Osteoblast (primary cell): ENCODE measurements at regions not wholly inside any gene's neighbourhood (a gene's known extent, or its start where the extent isn't known, plus 50 kb on each side); places are given as distances from the start of the nearest gene placed in this dataset.

Experiments used
- DNase-seq: peaks from one replicate; pipeline ENCODE4 v3.0.0; 2011; ENCODE audit warnings: low spot score, mixed read lengths; ENCODE audit not compliant: insufficient read length; ENCODE audit errors: missing footprints
- H2AFZ ChIP-seq: 2 replicates; pipeline ENCODE4 v1.6.0; 2011; ENCODE audit warnings: mild to moderate bottlenecking, low read length
- H3K27ac ChIP-seq: 2 replicates; pipeline ENCODE4 v1.5.1; 2011; ENCODE audit warnings: mild to moderate bottlenecking, low read depth, low read length, moderate library complexity
- H3K27me3 ChIP-seq: 2 replicates; pipeline ENCODE4 v1.6.0; 2012; ENCODE audit warnings: mild to moderate bottlenecking, control low read depth, inconsistent platforms, low read length, moderate library complexity; ENCODE audit not compliant: insufficient read depth
- H3K36me3 ChIP-seq: 2 replicates; pipeline ENCODE4 v1.5.1; 2011; ENCODE audit warnings: mild to moderate bottlenecking, low read length, control low read depth, moderate library complexity; ENCODE audit not compliant: insufficient read depth
- H3K4me1 ChIP-seq: 2 replicates; pipeline ENCODE4 v1.5.1; 2011; ENCODE audit warnings: mild to moderate bottlenecking, low read length, control low read depth, moderate library complexity; ENCODE audit not compliant: insufficient read depth
- H3K4me2 ChIP-seq: 2 replicates; pipeline ENCODE4 v1.6.0; 2011; ENCODE audit warnings: mild to moderate bottlenecking, low read length; ENCODE audit not compliant: insufficient read depth
- H3K4me3 ChIP-seq: fragments of 200-600 bp; sonication (generic); 3 replicates; pipeline ENCODE4 v1.5.1; 2012; ENCODE audit warnings: mild to moderate bottlenecking, low read length, inconsistent platforms; ENCODE audit not compliant: insufficient read depth
- H3K79me2 ChIP-seq: 2 replicates; pipeline ENCODE4 v1.6.0; 2012; ENCODE audit warnings: mild to moderate bottlenecking, low read length, control low read depth, inconsistent platforms; ENCODE audit not compliant: insufficient read depth
- H3K9me3 ChIP-seq: 2 replicates; pipeline ENCODE4 v1.5.1; 2011; ENCODE audit warnings: low read depth, low read length, control low read depth
- H4K20me1 ChIP-seq: 2 replicates; pipeline ENCODE4 v1.6.0; 2012; ENCODE audit warnings: mild to moderate bottlenecking, low read length, control low read depth; ENCODE audit not compliant: insufficient read depth
- TF ChIP-seq, protein P1 (sequence below): IDR thresholded peaks from 2 replicates; pipeline ENCODE4 v1.5.1; 2011; ENCODE audit warnings: mild to moderate bottlenecking, low read depth, low read length, moderate library complexity; ENCODE audit errors: extremely low read depth

DNA sequence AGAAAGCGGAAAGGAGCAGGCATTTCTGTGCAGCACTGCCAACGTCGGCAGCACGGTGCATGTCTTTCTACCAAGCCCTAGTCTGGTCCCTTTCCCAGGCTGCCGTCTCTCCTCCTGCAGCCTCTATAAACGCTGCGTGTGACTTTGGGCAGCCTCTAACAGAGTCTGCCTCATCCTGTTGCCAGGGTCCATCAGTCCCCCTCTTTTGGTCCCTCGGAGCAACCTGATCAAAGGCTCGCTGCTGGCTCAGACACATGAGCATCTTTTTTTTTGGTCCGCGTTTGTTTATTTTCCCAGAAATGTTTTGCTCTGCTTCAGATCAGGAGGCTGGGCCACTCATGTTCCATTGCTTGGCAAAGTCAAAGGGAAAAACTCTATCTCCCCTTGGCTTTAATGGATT lies 166.8 kb upstream of the CST7 start:
- H3K79me2 ChIP-seq = no peaks in the 10 kb centered on the region
- H3K27me3 ChIP-seq = peaks cover 12% of the 10 kb centered on the region
- H4K20me1 ChIP-seq = no peaks in the 10 kb centered on the region
- no peaks in the 10 kb centered on the region for H3K9me3 ChIP-seq
- H3K4me2 ChIP-seq = no peak overlapping the region
- no peaks in the 10 kb centered on the region for H3K36me3 ChIP-seq
- H3K4me1 ChIP-seq = peaks cover 5% of the 10 kb centered on the region
- H3K27ac ChIP-seq = no peak overlapping the region
- no peak overlapping the region for H2AFZ ChIP-seq
- no peak for DNase-seq
- TF ChIP-seq, protein P1, sequence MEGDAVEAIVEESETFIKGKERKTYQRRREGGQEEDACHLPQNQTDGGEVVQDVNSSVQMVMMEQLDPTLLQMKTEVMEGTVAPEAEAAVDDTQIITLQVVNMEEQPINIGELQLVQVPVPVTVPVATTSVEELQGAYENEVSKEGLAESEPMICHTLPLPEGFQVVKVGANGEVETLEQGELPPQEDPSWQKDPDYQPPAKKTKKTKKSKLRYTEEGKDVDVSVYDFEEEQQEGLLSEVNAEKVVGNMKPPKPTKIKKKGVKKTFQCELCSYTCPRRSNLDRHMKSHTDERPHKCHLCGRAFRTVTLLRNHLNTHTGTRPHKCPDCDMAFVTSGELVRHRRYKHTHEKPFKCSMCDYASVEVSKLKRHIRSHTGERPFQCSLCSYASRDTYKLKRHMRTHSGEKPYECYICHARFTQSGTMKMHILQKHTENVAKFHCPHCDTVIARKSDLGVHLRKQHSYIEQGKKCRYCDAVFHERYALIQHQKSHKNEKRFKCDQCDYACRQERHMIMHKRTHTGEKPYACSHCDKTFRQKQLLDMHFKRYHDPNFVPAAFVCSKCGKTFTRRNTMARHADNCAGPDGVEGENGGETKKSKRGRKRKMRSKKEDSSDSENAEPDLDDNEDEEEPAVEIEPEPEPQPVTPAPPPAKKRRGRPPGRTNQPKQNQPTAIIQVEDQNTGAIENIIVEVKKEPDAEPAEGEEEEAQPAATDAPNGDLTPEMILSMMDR = no peak
- H3K4me3 ChIP-seq = no peak overlapping the region

DNA sequence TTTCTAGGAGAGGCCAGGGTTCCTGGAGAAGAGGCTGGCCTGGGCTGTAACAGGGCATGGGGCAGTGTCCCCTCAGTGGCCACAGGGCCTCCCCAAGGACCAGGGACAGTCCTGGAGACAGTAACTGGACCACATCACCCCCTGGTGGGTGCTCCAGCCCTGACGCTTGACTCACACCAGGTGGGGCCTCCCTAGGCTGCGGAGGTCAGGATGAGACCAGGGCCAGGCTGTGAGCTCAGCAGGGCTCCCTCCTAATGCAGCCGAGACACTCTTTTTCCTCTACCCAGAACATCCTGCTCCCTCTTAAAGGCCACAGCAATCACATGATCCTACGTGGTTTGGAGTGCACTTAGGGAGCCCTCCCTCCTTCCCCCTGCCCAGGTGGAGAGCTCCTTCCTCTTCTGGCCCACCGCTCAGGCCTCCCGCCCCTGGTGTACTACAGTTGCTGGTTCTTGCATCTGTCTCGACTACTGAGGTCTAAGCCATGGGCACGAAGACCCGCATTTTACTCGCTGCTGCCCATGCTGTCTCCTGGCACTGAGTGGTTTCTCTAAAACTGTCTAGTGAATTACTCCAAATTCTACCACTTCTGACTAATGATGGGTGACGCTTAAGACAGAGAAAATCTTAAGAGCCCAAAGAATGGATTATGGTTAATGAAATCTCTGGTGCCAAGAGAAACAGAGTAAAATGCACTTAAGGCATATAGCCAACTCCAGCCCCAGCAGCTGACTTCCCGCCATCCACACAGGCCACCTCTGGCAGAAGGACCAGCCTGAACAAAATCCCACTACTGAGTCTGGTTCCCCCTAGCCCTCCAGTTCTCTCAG lies 166.1 kb upstream of the CST7 start:
- Histone ChIP-seq H3K27ac (no peak overlapping the region), H3K79me2 (no peaks in the 10 kb centered on the region), H3K4me2 (no peak overlapping the region), H3K4me1 (peaks cover 5% of the 10 kb centered on the region), H3K4me3 (no peak overlapping the region), H2AFZ (no peak overlapping the region), H4K20me1 (no peaks in the 10 kb centered on the region), H3K9me3 (no peaks in the 10 kb centered on the region), H3K36me3 (no peaks in the 10 kb centered on the region), H3K27me3 (peaks cover 12% of the 10 kb centered on the region)
- TF ChIP-seq, protein P1 = no peak
- no peak for DNase-seq

DNA sequence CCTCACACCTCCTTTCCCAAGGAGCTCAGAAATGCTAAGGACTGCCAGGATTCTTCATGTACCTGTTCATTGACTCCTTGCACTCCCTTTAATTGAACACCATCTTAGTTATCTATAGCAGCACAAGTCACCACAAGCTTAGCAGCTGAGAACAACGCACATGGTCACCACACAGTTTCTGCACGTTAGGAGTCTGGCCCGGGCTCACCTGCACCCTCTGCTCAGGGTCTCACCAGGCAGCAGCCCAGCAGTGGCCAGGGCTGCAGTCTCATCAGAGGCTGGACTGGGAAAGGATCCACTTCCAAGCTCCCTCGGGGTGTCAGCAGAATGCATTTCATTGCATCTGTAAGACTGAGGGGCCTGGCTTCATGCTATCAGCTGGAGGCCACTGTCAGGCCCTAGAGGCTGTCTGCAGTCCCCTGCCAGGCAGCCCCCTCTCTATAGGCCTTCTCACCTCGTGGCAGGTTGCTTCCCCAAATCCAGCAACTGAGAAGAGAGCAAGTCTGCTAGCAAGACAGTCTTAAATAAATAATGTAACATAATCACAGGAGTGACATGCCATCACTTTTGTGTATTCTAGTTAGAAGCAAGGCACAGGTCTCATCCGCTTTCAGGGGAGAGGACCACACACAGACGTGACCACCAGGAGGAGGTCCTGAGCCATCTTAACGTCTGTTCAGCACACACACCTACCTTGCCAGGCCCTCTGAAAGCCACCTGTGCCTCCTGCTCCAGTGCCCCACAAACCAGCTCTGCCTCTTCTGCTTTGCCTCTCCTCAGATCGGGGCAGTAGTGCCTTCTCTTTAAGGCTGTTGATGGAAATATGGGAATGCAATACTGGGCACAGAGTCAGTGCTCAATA lies 165.2 kb upstream of the CST7 start:
- no peaks in the 10 kb centered on the region for H3K9me3 ChIP-seq
- H3K4me2 ChIP-seq = no peak overlapping the region
- peaks cover 12% of the 10 kb centered on the region for H3K27me3 ChIP-seq
- no peak overlapping the region for H2AFZ ChIP-seq
- H3K4me1 ChIP-seq = peaks cover 5% of the 10 kb centered on the region
- TF ChIP-seq, protein P1 = no peak
- no peaks in the 10 kb centered on the region for H3K79me2 ChIP-seq
- no peaks in the 10 kb centered on the region for H3K36me3 ChIP-seq
- no peaks in the 10 kb centered on the region for H4K20me1 ChIP-seq
- H3K27ac ChIP-seq = no peak overlapping the region
- no peak overlapping the region for H3K4me3 ChIP-seq
- no peak for DNase-seq

DNA sequence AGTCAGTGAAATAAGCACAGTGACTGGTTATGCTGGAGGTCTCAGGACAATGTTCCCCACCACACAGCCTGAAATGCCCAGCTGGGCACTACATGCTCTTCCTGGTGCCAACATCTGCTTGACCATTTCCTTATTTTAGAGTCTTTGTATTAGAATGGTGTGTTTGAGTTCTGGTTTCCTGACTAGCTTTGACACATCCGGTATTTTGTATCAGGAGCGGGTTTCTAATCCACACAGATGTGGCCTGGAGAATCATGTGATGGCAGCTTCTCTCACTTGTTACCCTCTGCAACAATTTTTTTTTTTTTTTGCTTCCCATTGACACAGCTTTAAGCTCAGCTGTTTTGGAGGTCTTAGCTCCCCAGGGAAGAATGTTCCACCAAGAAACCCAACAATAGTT lies 164.5 kb upstream of the CST7 start:
- no peak overlapping the region for H2AFZ ChIP-seq
- H4K20me1 ChIP-seq = no peaks in the 10 kb centered on the region
- H3K79me2 ChIP-seq = no peaks in the 10 kb centered on the region
- TF ChIP-seq, protein P1 = no peak
- H3K4me2 ChIP-seq = no peak overlapping the region
- H3K27me3 ChIP-seq = peaks cover 6% of the 10 kb centered on the region
- H3K9me3 ChIP-seq = no peaks in the 10 kb centered on the region
- DNase-seq = no peak
- no peak overlapping the region for H3K27ac ChIP-seq
- H3K4me1 ChIP-seq = peaks cover 5% of the 10 kb centered on the region
- no peak overlapping the region for H3K4me3 ChIP-seq
- no peaks in the 10 kb centered on the region for H3K36me3 ChIP-seq
